NCI-H526 (cell line): ENCODE measurements at regions not wholly inside any gene's neighbourhood (a gene's known extent, or its start where the extent isn't known, plus 50 kb on each side); places are given as distances from the start of the nearest gene placed in this dataset.
A peak's percentile ranks its signal among the peaks of the same experiment; 100 is the strongest.
"Not testable (repeated sequence)": the region's sequence is repeated elsewhere in the genome, so short reads cannot be mapped to it uniquely, and the experiment has no call there.

ENCODE experiments used
- DNase-seq, 2 experiments: peaks; one replicate each; lab custom pipeline; 2025; lab: John Stamatoyannopoulos, UW

GRCh38 chr6:94217836-94218235 is 798.5 kb upstream of the EPHA7 start:
- DNase-seq, result no peak

- DNase-seq, result no peak
Measured at GRCh38 chr6:94215552-94215951, 796.2 kb upstream of the EPHA7 start.

GRCh38 chr6:94213226-94213625 is 793.9 kb upstream of the EPHA7 start:
- DNase-seq, result peak; percentile 2 to 6

- no peak for DNase-seq
Measured at GRCh38 chr6:94196891-94197290, 777.5 kb upstream of the EPHA7 start.

GRCh38 chr6:94190030-94190429 is 770.7 kb upstream of the EPHA7 start:
- DNase-seq, result no peak

- DNase-seq, result no peak
Measured at GRCh38 chr6:94184666-94185464, 765.5 kb upstream of the EPHA7 start.

- no peak for DNase-seq
Measured at GRCh38 chr6:94177429-94177828, 758.1 kb upstream of the EPHA7 start.

- DNase-seq, result no peak
Measured at GRCh38 chr6:94175465-94175864, 756.1 kb upstream of the EPHA7 start.

- DNase-seq, result no peak
Measured at GRCh38 chr6:94163877-94164276, 744.5 kb upstream of the EPHA7 start.

GRCh38 chr6:94150886-94151285 is 731.5 kb upstream of the EPHA7 start:
- no peak for DNase-seq

GRCh38 chr6:94144807-94145206 is 725.4 kb upstream of the EPHA7 start:
- DNase-seq, result no peak

GRCh38 chr6:94137178-94137577 is 717.8 kb upstream of the EPHA7 start:
- DNase-seq, result not testable (repeated sequence)

GRCh38 chr6:94133106-94133505 is 713.7 kb upstream of the EPHA7 start:
- no peak for DNase-seq

GRCh38 chr6:94131271-94131670 is 711.9 kb upstream of the EPHA7 start:
- no peak for DNase-seq

- DNase-seq, result peak in 1 of 2 experiments; percentile 17
Measured at GRCh38 chr6:94130478-94130877, 711.1 kb upstream of the EPHA7 start.

- no peak for DNase-seq
Measured at GRCh38 chr6:94129926-94130325, 710.6 kb upstream of the EPHA7 start.

- DNase-seq, result no peak
Measured at GRCh38 chr6:94127716-94128115, 708.4 kb upstream of the EPHA7 start.

GRCh38 chr6:94124333-94124732 is 705.0 kb upstream of the EPHA7 start:
- no peak for DNase-seq

- no peak for DNase-seq
Measured at GRCh38 chr6:94121094-94121493, 701.7 kb upstream of the EPHA7 start.

- no peak for DNase-seq
Measured at GRCh38 chr6:94099072-94099471, 679.7 kb upstream of the EPHA7 start.

GRCh38 chr6:94095961-94096360 is 676.6 kb upstream of the EPHA7 start:
- no peak for DNase-seq

- DNase-seq, result no peak
Measured at GRCh38 chr6:94089941-94090340, 670.6 kb upstream of the EPHA7 start.

GRCh38 chr6:94088870-94089269 is 669.5 kb upstream of the EPHA7 start:
- DNase-seq, result no peak

GRCh38 chr6:94074764-94075163 is 655.4 kb upstream of the EPHA7 start:
- no peak for DNase-seq
